Left ventricle myocardium superior (tissue), 1 donor: ENCODE measurements at regions not wholly inside any gene's neighbourhood (a gene's known extent, or its start where the extent isn't known, plus 50 kb on each side); places are given as distances from the start of the nearest gene placed in this dataset.

Experiments used
- ATAC-seq: fragments of 200-7000 bp; cut with Tn5 transposase; one replicate; pipeline ENCODE4 v1.9.1; 2020; ENCODE audit warnings: mild to moderate bottlenecking, moderate library complexity
- DNase-seq: peaks from one replicate; pipeline ENCODE4 v3.0.0-alpha.2; 2020
- intact Hi-C: fragments of 100-400 bp; cut with micrococcal nuclease; formaldehyde crosslinking; loops from one replicate; pipeline ENCODE4 v1.11.0; 2022
- donor health status: DM: no; HTN: yes; CAD: no; lungs with severe emphysema.

GRCh38 chr1:232890340-232890943, 60.0 kb upstream of the NTPCR start:
- DNase-seq (no peak), ATAC-seq (no peak)
- intact Hi-C loops, result no loop called here

- ATAC-seq, result no peak
- no peak for DNase-seq
- intact Hi-C loops, result no loop called here
Measured at GRCh38 chr1:232891071-232891470, 59.3 kb upstream of the NTPCR start.

GRCh38 chr1:232891656-232892317, 58.6 kb upstream of the NTPCR start:
- no peak for DNase-seq
- intact Hi-C loops, result no loop called here
- ATAC-seq, result no peak

- DNase-seq (no peak), ATAC-seq (no peak)
- intact Hi-C loops, result no loop called here
Measured at GRCh38 chr1:232893481-232894313, 56.7 kb upstream of the NTPCR start.

GRCh38 chr1:232894436-232894835, 56.0 kb upstream of the NTPCR start:
- intact Hi-C loops, result no loop called here
- no peak for ATAC-seq
- no peak for DNase-seq

- ATAC-seq (no peak), DNase-seq (no peak)
- intact Hi-C loops, result no loop called here
Measured at GRCh38 chr1:232897949-232898465, 52.4 kb upstream of the NTPCR start.

- DNase-seq, result no peak
- intact Hi-C loops, result no loop called here
- no peak for ATAC-seq
Measured at GRCh38 chr1:232899268-232899667, 51.1 kb upstream of the NTPCR start.

- intact Hi-C loops, result no loop called here
- no peak for ATAC-seq
- no peak for DNase-seq
Measured at GRCh38 chr1:232899839-232900238, 50.6 kb upstream of the NTPCR start.
